ENCODE measurements at regions not wholly inside any gene's neighbourhood (a gene's known extent, or its start where the extent isn't known, plus 50 kb on each side); places are given as distances from the start of the nearest gene placed in this dataset.
A peak's percentile ranks its signal among the peaks of the same experiment; 100 is the strongest.

DNA sequence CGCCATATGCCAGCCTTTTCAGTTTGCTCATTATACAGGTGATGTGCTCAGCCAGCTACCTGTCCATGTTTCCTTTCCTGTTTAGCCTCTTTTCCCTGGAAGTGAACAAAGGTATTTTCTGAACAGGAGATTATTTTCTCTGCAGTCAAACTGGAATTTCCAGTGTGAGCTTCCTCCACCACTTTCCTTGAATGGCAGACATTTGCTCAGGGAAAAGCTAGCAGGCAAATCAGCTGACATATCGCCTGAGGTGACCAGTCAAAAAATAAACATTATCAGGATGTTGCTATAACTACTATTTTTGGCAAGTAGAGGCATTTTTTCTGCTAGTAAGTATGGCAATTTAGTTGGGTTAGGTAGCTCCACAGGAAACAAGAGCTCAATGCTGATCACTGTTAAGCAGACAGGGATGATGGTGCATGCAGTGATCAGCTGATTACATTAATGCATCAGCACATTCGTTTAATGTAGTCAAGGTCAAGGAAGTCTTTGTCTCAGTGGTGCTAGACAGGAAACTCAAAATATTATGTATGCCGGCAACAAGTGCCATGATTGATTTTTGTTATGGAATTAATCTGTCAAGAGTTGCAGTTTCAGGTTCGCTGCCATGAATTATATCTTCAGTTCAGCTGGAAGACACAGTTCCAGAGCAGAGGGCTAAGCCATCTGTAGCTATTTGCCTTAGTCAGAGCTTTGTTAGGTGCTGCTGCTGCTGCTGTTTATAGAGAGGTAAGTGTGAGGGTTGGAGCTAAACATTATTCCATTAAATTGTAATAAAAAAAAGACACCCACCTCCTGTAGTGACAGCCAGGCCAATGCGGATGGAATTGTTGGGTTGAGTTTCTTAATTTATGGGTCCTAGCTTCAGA, 179.7 kb upstream of the ST6GALNAC5 start:
- no peak for FAIRE-seq
- DNase-seq, result peak in 2 of 5 donors; percentile 44 to 52
- H3K27ac ChIP-seq (ENCODE audit: low read depth in 2 of 2, low read length in 2 of 2), result no peak overlapping the region
- H3K27me3 ChIP-seq (ENCODE audit: control insufficient read depth, insufficient read depth, low read length), result no peaks in the 10 kb centered on the region
- H3K4me1 ChIP-seq (ENCODE audit: control insufficient read depth in 2 of 3, insufficient read depth in 2 of 3, low read depth in 1 of 3, low read length in 3 of 3), result peaks cover 0 to 3% (median 0%) of the 10 kb centered on the region in 3 donors
- no peak overlapping the region for H3K4me3 ChIP-seq (ENCODE audit: low read length in 3 of 3)
- H3K9ac ChIP-seq (ENCODE audit: low read length in 3 of 3), result no peak overlapping the region
- H3K36me3 ChIP-seq (ENCODE audit: control insufficient read depth in 2 of 3, insufficient read depth in 3 of 3, low read length in 3 of 3), result no peaks in the 10 kb centered on the region
- TF ChIP-seq, protein P1, sequence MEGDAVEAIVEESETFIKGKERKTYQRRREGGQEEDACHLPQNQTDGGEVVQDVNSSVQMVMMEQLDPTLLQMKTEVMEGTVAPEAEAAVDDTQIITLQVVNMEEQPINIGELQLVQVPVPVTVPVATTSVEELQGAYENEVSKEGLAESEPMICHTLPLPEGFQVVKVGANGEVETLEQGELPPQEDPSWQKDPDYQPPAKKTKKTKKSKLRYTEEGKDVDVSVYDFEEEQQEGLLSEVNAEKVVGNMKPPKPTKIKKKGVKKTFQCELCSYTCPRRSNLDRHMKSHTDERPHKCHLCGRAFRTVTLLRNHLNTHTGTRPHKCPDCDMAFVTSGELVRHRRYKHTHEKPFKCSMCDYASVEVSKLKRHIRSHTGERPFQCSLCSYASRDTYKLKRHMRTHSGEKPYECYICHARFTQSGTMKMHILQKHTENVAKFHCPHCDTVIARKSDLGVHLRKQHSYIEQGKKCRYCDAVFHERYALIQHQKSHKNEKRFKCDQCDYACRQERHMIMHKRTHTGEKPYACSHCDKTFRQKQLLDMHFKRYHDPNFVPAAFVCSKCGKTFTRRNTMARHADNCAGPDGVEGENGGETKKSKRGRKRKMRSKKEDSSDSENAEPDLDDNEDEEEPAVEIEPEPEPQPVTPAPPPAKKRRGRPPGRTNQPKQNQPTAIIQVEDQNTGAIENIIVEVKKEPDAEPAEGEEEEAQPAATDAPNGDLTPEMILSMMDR (IDR thresholded peaks at IDR 0.05; ENCODE audit: borderline replicate concordance, extremely low read depth, insufficient read depth), result no peak
- intact Hi-C loops (cut with DNase I), result no loop called here
- H3K9me3 ChIP-seq (ENCODE audit: control insufficient read depth in 2 of 3, insufficient read depth in 1 of 3, low read length in 3 of 3), result no peaks in the 10 kb centered on the region

DNA sequence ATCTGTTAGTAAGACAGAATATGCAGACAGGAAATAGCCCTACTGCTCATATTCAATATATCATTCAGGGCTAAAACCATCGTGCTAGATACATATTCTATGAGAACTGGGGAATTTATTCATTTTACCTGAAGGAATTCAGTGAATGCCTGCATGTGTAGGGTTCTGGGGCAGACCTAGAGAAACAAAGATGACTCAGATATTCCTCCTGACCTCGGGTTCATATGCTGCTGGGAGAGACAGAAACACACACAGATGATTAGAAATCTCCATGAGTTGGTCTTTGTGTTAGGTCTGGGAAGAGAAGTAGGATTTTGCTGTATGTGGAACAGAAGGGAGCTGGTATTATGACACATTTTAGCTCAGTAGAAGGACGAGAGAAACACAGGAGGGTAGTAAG, 176.5 kb upstream of the ST6GALNAC5 start:
- peaks cover 0 to 4% (median 0%) of the 10 kb centered on the region in 3 donors for H3K9me3 ChIP-seq (ENCODE audit: control insufficient read depth in 2 of 3, insufficient read depth in 1 of 3, low read length in 3 of 3)
- H3K4me1 ChIP-seq (ENCODE audit: control insufficient read depth in 2 of 3, insufficient read depth in 2 of 3, low read depth in 1 of 3, low read length in 3 of 3), result peaks cover 0 to 3% (median 0%) of the 10 kb centered on the region in 3 donors
- intact Hi-C loops (cut with DNase I), result no loop called here
- H3K27ac ChIP-seq (ENCODE audit: low read depth in 2 of 2, low read length in 2 of 2), result no peak overlapping the region
- DNase-seq, result no peak
- no peak for FAIRE-seq
- no peaks in the 10 kb centered on the region for H3K36me3 ChIP-seq (ENCODE audit: control insufficient read depth in 2 of 3, insufficient read depth in 3 of 3, low read length in 3 of 3)
- no peaks in the 10 kb centered on the region for H3K27me3 ChIP-seq (ENCODE audit: control insufficient read depth, insufficient read depth, low read length)
- H3K4me3 ChIP-seq (ENCODE audit: low read length in 3 of 3), result no peak overlapping the region
- TF ChIP-seq, protein P1 (IDR thresholded peaks at IDR 0.05; ENCODE audit: borderline replicate concordance, extremely low read depth, insufficient read depth), result no peak
- H3K9ac ChIP-seq (ENCODE audit: low read length in 3 of 3), result no peak overlapping the region

DNA sequence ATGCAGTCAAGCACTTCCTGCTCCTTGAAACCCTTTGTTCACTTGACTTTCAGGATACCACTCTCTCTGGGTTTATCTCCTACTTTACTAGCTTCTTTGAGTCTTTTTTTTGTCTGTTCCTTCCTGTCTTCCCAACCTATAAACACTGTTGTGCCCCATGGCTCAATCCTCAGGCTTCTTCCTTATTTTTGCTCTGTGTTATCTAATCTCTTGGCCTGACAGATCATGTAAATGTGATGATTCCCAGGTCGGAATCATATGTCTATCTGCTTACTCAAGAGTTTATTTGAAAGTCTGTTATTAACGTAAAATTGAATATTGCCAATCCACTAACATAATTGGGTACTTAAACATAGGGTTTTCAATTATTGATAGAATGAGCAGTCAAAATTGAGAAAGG, 171.7 kb upstream of the ST6GALNAC5 start:
- H3K27ac ChIP-seq (ENCODE audit: low read depth in 2 of 2, low read length in 2 of 2), result no peak overlapping the region
- no peaks in the 10 kb centered on the region for H3K36me3 ChIP-seq (ENCODE audit: control insufficient read depth in 2 of 3, insufficient read depth in 3 of 3, low read length in 3 of 3)
- peaks cover 0 to 4% (median 0%) of the 10 kb centered on the region in 3 donors for H3K9me3 ChIP-seq (ENCODE audit: control insufficient read depth in 2 of 3, insufficient read depth in 1 of 3, low read length in 3 of 3)
- DNase-seq (no peak), FAIRE-seq (no peak)
- no peaks in the 10 kb centered on the region for H3K4me1 ChIP-seq (ENCODE audit: control insufficient read depth in 2 of 3, insufficient read depth in 2 of 3, low read depth in 1 of 3, low read length in 3 of 3)
- intact Hi-C loops (cut with DNase I), result no loop called here
- H3K4me3 ChIP-seq (ENCODE audit: low read length in 3 of 3), result no peak overlapping the region
- H3K27me3 ChIP-seq (ENCODE audit: control insufficient read depth, insufficient read depth, low read length), result no peaks in the 10 kb centered on the region
- H3K9ac ChIP-seq (ENCODE audit: low read length in 3 of 3), result no peak overlapping the region
- TF ChIP-seq, protein P1 (IDR thresholded peaks at IDR 0.05; ENCODE audit: borderline replicate concordance, extremely low read depth, insufficient read depth), result no peak
